ENCODE measurements at regions not wholly inside any gene's neighbourhood (a gene's known extent, or its start where the extent isn't known, plus 50 kb on each side); places are given as distances from the start of the nearest gene placed in this dataset.

DNA sequence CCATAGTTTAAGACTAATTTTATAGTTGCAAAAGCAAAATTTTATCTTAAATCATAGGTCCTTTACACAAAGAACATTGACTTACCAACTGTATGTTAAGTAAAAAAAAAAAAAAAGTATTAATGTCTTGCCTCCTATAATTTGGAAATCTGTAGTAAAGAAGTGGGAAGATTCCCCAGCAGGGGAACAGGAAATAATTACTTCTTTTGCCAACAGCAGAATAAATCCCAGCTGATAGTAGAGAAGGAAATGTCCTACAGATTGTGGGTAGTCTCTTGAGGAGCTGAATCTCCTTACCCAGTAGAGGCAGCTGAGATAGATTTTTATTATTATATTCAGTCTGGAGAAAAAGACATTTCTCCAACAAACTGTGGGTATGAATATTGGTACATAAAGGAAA is 193.7 kb downstream of the SLC6A15 start:
- TF ChIP-seq, protein P1, sequence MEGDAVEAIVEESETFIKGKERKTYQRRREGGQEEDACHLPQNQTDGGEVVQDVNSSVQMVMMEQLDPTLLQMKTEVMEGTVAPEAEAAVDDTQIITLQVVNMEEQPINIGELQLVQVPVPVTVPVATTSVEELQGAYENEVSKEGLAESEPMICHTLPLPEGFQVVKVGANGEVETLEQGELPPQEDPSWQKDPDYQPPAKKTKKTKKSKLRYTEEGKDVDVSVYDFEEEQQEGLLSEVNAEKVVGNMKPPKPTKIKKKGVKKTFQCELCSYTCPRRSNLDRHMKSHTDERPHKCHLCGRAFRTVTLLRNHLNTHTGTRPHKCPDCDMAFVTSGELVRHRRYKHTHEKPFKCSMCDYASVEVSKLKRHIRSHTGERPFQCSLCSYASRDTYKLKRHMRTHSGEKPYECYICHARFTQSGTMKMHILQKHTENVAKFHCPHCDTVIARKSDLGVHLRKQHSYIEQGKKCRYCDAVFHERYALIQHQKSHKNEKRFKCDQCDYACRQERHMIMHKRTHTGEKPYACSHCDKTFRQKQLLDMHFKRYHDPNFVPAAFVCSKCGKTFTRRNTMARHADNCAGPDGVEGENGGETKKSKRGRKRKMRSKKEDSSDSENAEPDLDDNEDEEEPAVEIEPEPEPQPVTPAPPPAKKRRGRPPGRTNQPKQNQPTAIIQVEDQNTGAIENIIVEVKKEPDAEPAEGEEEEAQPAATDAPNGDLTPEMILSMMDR (IDR thresholded peaks at IDR 0.05 in 8 of 11, conservative IDR thresholded peaks at IDR 0.05 in 3 of 11) = no peak
- no peak for TF ChIP-seq POLR2AphosphoS5 (IDR thresholded peaks at IDR 0.05)

Measured in spleen (tissue), 7 donors.